Upper lobe of left lung (tissue), 6 donors: ENCODE measurements at regions not wholly inside any gene's neighbourhood (a gene's known extent, or its start where the extent isn't known, plus 50 kb on each side); places are given as distances from the start of the nearest gene placed in this dataset.
"Not testable (repeated sequence)": the region's sequence is repeated elsewhere in the genome, so short reads cannot be mapped to it uniquely, and the experiment has no call there.

Source experiments
- ATAC-seq, 2 donors: fragments of 200-7000 bp; cut with Tn5 transposase; one replicate each; pipeline ENCODE4 v1.9.1; 2022; ENCODE audit warnings: mild to moderate bottlenecking in 2 of 2, moderate library complexity in 2 of 2; ENCODE audit not compliant: low FRiP score in 2 of 2
- DNase-seq, 2 donors: peaks; one replicate each; pipeline ENCODE4 v3.0.0-alpha.2; 2019 to 2020
- H3K27ac ChIP-seq, 4 donors: fragments of 200-600 bp; sonication (generic); one replicate each; pipeline ENCODE4 v1.5.1; 2016 to 2019
- H3K27me3 ChIP-seq, 4 donors: fragments of 200-600 bp; sonication (generic); one replicate each; pipeline ENCODE4 v1.5.1; 2017 to 2019
- H3K36me3 ChIP-seq, 4 donors: fragments of 200-600 bp; sonication (generic); one replicate each; pipeline ENCODE4 v1.5.1; 2016 to 2019
- H3K4me1 ChIP-seq, 4 donors: fragments of 200-600 bp; sonication (generic); one replicate each; pipeline ENCODE4 v1.5.1; 2018 to 2019
- H3K4me3 ChIP-seq, 4 donors: fragments of 200-600 bp; sonication (generic); one replicate each; pipeline ENCODE4 v1.5.1; 2017 to 2019; ENCODE audit warnings: mild to moderate bottlenecking in 2 of 4, moderate library complexity in 1 of 4
- H3K9me3 ChIP-seq, 4 donors: fragments of 200-600 bp; sonication (generic); one replicate each; pipeline ENCODE4 v1.5.1; 2018 to 2019
- CTCF ChIP-seq, 6 experiments: fragments of 450-650 bp in 4 of 6; fragments of 200-600 bp in 2 of 6; sonication (generic) in 2 of 6; IDR thresholded peaks; one replicate each; pipeline ENCODE4 v1.5.1; 2016 to 2019; ENCODE audit warnings: antibody characterized with exemption in 6 of 6
- EP300 ChIP-seq, 4 donors: sonication (generic); formaldehyde crosslinking; IDR thresholded peaks; one replicate each; pipeline ENCODE4 v1.5.1; 2017; ENCODE audit warnings: antibody characterized with exemption in 4 of 4, control low read depth in 2 of 4
- POLR2A ChIP-seq, 4 donors: fragments of 450-650 bp; IDR thresholded peaks; one replicate each; pipeline ENCODE4 v1.5.1; 2016 to 2017; ENCODE audit warnings: antibody characterized with exemption in 4 of 4, mild to moderate bottlenecking in 2 of 4
- POLR2AphosphoS5 ChIP-seq, 2 donors: sonication (generic); formaldehyde crosslinking; IDR thresholded peaks; one replicate each; pipeline ENCODE4 v1.5.1; 2017; ENCODE audit warnings: antibody characterized with exemption in 2 of 2
- WGBS, 2 donors: methylation state at CpG; one replicate each; pipeline ENCODE4 v1.1.5; 2017 to 2018; 5-methylcytosine and 5-hydroxymethylcytosine counted together
- donor health status: DM: no; HTN: no; CAD: no; lungs with moderate emphysema.
- donor health status: DM: no; HTN: yes; CAD: no; lungs with severe emphysema.

- no peak overlapping the region for H3K4me3 ChIP-seq
- DNase-seq: no peak
- TF ChIP-seq CTCF (IDR thresholded peaks at IDR 0.05): no peak
- no peak for TF ChIP-seq POLR2AphosphoS5 (IDR thresholded peaks at IDR 0.05)
- TF ChIP-seq POLR2A (IDR thresholded peaks at IDR 0.05): no peak
- no peak for TF ChIP-seq EP300 (IDR thresholded peaks at IDR 0.05)
- ATAC-seq: no peak
- WGBS, 2 donors: 43% methylated on average over 1 of the region's 1 CpG
- H3K9me3 ChIP-seq: peaks cover 0 to 17% (median 4%) of the 10 kb centered on the region in 4 donors
- H3K27ac ChIP-seq: no peak overlapping the region
- H3K27me3 ChIP-seq: no peaks in the 10 kb centered on the region
- H3K4me1 ChIP-seq: no peaks in the 10 kb centered on the region
- H3K36me3 ChIP-seq: no peaks in the 10 kb centered on the region
Observed at GRCh38 chr6:86756640-86757229, 180.6 kb upstream of the HTR1E start.

- no peaks in the 10 kb centered on the region for H3K4me1 ChIP-seq
- 0 to 38% methylated on average over 1 of the region's 1 CpG for WGBS, 2 donors
- TF ChIP-seq CTCF (IDR thresholded peaks at IDR 0.05): no peak
- TF ChIP-seq POLR2AphosphoS5 (IDR thresholded peaks at IDR 0.05): no peak
- no peak for TF ChIP-seq POLR2A (IDR thresholded peaks at IDR 0.05)
- no peak for TF ChIP-seq EP300 (IDR thresholded peaks at IDR 0.05)
Observed at GRCh38 chr6:86744048-86744447, 193.3 kb upstream of the HTR1E start.

GRCh38 chr6:86738078-86738477 lies 199.2 kb upstream of the HTR1E start:
- ATAC-seq: no peak
- Histone ChIP-seq H3K27me3 (no peaks in the 10 kb centered on the region), H3K4me3 (no peak overlapping the region), H3K27ac (no peak overlapping the region), H3K36me3 (no peaks in the 10 kb centered on the region), H3K4me1 (no peaks in the 10 kb centered on the region), H3K9me3 (no peaks in the 10 kb centered on the region)
- TF ChIP-seq POLR2AphosphoS5 (IDR thresholded peaks at IDR 0.05) (no peak), EP300 (IDR thresholded peaks at IDR 0.05) (no peak)
- no peak for DNase-seq
- WGBS, 2 donors: 81 to 93% methylated on average over 1 of the region's 1 CpG

More at GRCh38 chr6:86744048-86744447, 193.3 kb upstream of the HTR1E start:
- no peaks in the 10 kb centered on the region for H3K9me3 ChIP-seq
- no peak overlapping the region for H3K27ac ChIP-seq
- ATAC-seq (no peak), DNase-seq (no peak)
- no peaks in the 10 kb centered on the region for H3K36me3 ChIP-seq
- H3K4me3 ChIP-seq: no peak overlapping the region
- no peaks in the 10 kb centered on the region for H3K27me3 ChIP-seq

- not testable (repeated sequence) for H3K27me3 ChIP-seq, H3K36me3 ChIP-seq, H3K27ac ChIP-seq, ATAC-seq, DNase-seq, H3K4me3 ChIP-seq, H3K4me1 ChIP-seq, H3K9me3 ChIP-seq
- WGBS, 2 donors: 87 to 92% methylated on average over 8 of the region's 8 CpGs
Observed at GRCh38 chr6:86731631-86732030, 205.7 kb upstream of the HTR1E start.

GRCh38 chr6:86730772-86731171 lies 206.6 kb upstream of the HTR1E start:
- not testable (repeated sequence) for ATAC-seq, DNase-seq, H3K9me3 ChIP-seq, H3K36me3 ChIP-seq, H3K4me1 ChIP-seq, H3K4me3 ChIP-seq, H3K27me3 ChIP-seq, H3K27ac ChIP-seq
- WGBS, 2 donors: 91 to 94% methylated on average over 4 of the region's 4 CpGs

- DNase-seq (no peak), ATAC-seq (no peak)
- Histone ChIP-seq H3K27ac (no peak overlapping the region), H3K4me1 (no peaks in the 10 kb centered on the region), H3K27me3 (no peaks in the 10 kb centered on the region), H3K36me3 (no peaks in the 10 kb centered on the region), H3K4me3 (no peak overlapping the region), H3K9me3 (peaks cover 0 to 6% (median 0%) of the 10 kb centered on the region in 4 donors)
- TF ChIP-seq POLR2AphosphoS5 (IDR thresholded peaks at IDR 0.05): no peak
- TF ChIP-seq POLR2A (IDR thresholded peaks at IDR 0.05): no peak
- TF ChIP-seq CTCF (IDR thresholded peaks at IDR 0.05): no peak
- TF ChIP-seq EP300 (IDR thresholded peaks at IDR 0.05): no peak
- WGBS, 2 donors: 0 to 31% methylated on average over 1 of the region's 1 CpG
Observed at GRCh38 chr6:86730216-86730615, 207.1 kb upstream of the HTR1E start.
